ENCODE measurements at regions not wholly inside any gene's neighbourhood (a gene's known extent, or its start where the extent isn't known, plus 50 kb on each side); places are given as distances from the start of the nearest gene placed in this dataset.

GRCh38 chr1:194039578-194039977, 853.2 kb upstream of the B3GALT2 start:
- no peak for TF ChIP-seq CTCF (IDR thresholded peaks at IDR 0.05)
- TF ChIP-seq POLR2A (IDR thresholded peaks at IDR 0.05), result no peak
- no peak for TF ChIP-seq POLR2AphosphoS5 (IDR thresholded peaks at IDR 0.05)
